Spleen (tissue), 7 donors: ENCODE measurements at regions not wholly inside any gene's neighbourhood (a gene's known extent, or its start where the extent isn't known, plus 50 kb on each side); places are given as distances from the start of the nearest gene placed in this dataset.

ENCODE experiments used
- POLR2A ChIP-seq, 3 donors: fragments of 450-650 bp; IDR thresholded peaks; one replicate each; pipeline ENCODE4 v1.5.1; 2017; ENCODE audit warnings: antibody characterized with exemption in 3 of 3, mild to moderate bottlenecking in 1 of 3
- TF ChIP-seq, protein P1 (sequence below), 11 experiments: fragments of 200-600 bp in 7 of 11; fragments of 450-650 bp in 4 of 11; sonication (generic) in 4 of 11; IDR thresholded peaks in 8 of 11; conservative IDR thresholded peaks in 3 of 11; 1 replicate in 7 of 11; 2 replicates in 4 of 11; pipeline versions ENCODE4 v1.4.0 to v1.8.0; 2016 to 2021; ENCODE audit warnings: antibody characterized with exemption in 11 of 11, inconsistent platforms in 4 of 11, mild to moderate bottlenecking in 1 of 11
- donor health status: DM: no; HTN: no; CAD: no; lungs with moderate emphysema.
- donor health status: DM: no; HTN: no; CAD: no.
- donor health status: DM: no; HTN: no; CAD: no.

DNA sequence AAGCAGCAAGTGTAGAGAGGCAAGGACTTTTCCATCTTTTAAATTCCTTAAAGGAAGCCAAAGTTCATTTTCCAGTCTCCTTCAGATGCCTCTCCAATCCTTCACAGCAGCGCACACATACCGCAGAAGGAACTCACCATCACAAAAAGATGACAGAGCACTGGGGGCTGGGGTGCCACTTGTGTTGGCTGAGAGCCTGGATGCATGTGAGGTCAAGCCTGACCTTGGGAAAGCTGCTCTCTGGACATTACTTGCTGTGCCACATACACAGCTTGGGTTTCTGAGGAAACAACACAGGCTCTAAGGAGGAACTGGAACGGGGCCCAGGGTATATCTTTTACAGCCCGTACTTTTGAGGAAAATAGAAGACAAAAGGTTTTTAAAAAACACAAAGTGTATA lies 364.3 kb upstream of the MEX3C start:
- TF ChIP-seq POLR2A (IDR thresholded peaks at IDR 0.05), result no peak
- TF ChIP-seq, protein P1, sequence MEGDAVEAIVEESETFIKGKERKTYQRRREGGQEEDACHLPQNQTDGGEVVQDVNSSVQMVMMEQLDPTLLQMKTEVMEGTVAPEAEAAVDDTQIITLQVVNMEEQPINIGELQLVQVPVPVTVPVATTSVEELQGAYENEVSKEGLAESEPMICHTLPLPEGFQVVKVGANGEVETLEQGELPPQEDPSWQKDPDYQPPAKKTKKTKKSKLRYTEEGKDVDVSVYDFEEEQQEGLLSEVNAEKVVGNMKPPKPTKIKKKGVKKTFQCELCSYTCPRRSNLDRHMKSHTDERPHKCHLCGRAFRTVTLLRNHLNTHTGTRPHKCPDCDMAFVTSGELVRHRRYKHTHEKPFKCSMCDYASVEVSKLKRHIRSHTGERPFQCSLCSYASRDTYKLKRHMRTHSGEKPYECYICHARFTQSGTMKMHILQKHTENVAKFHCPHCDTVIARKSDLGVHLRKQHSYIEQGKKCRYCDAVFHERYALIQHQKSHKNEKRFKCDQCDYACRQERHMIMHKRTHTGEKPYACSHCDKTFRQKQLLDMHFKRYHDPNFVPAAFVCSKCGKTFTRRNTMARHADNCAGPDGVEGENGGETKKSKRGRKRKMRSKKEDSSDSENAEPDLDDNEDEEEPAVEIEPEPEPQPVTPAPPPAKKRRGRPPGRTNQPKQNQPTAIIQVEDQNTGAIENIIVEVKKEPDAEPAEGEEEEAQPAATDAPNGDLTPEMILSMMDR (IDR thresholded peaks at IDR 0.05 in 8 of 11, conservative IDR thresholded peaks at IDR 0.05 in 3 of 11), result no peak
